Endothelial cell of umbilical vein (primary cell): ENCODE measurements at regions not wholly inside any gene's neighbourhood (a gene's known extent, or its start where the extent isn't known, plus 50 kb on each side); places are given as distances from the start of the nearest gene placed in this dataset.

ENCODE experiments used
- EZH2 ChIP-seq: IDR thresholded peaks from 2 replicates; pipeline ENCODE4 v1.6.1; 2012; ENCODE audit warnings: borderline replicate concordance, low read depth, mild to moderate bottlenecking, moderate library complexity, low read length, inconsistent platforms; ENCODE audit not compliant: severe bottlenecking
- FOS ChIP-seq: IDR thresholded peaks from 2 replicates; pipeline ENCODE4 v1.6.1; 2011; ENCODE audit warnings: mild to moderate bottlenecking, low read length, moderate library complexity, borderline replicate concordance; ENCODE audit not compliant: insufficient read depth
- GATA2 ChIP-seq: IDR thresholded peaks from 2 replicates; pipeline ENCODE4 v1.7.0; 2011; ENCODE audit warnings: low read depth, mild to moderate bottlenecking, moderate library complexity, mixed read lengths, low read length; ENCODE audit not compliant: insufficient read length, insufficient read depth
- JUN ChIP-seq: IDR thresholded peaks from 2 replicates; pipeline ENCODE4 v1.6.1; 2011; ENCODE audit warnings: borderline replicate concordance, low read depth; ENCODE audit not compliant: insufficient read length, insufficient read depth
- MYC ChIP-seq: IDR thresholded peaks from one replicate; pipeline ENCODE4 v1.6.1; 2011; ENCODE audit warnings: mild to moderate bottlenecking, low read depth, low read length
- POLR2A ChIP-seq: IDR thresholded peaks from 2 replicates; pipeline ENCODE4 v1.6.1; 2012; ENCODE audit warnings: low read depth, mild to moderate bottlenecking, control low read depth, low read length
- POLR2AphosphoS5 ChIP-seq: IDR thresholded peaks from 2 replicates; pipeline ENCODE4 v1.6.1; 2012; ENCODE audit warnings: low read depth, mild to moderate bottlenecking, control low read depth, low read length, moderate library complexity; ENCODE audit not compliant: insufficient read depth
- TF ChIP-seq, protein P1 (sequence below), 2 donors: IDR thresholded peaks; 1 replicate in 1 of 2; 2 replicates in 1 of 2; pipeline ENCODE4 v1.5.1; 2011; ENCODE audit warnings: low read length in 2 of 2, mild to moderate bottlenecking in 2 of 2, moderate library complexity in 2 of 2, control low read depth in 1 of 2, inconsistent platforms in 1 of 2, low read depth in 1 of 2; ENCODE audit not compliant: insufficient read depth in 1 of 2; ENCODE audit errors: extremely low read depth in 1 of 2
- TF ChIP-seq, protein P2 (sequence below): IDR thresholded peaks from 2 replicates; pipeline ENCODE4 v1.6.1; 2011; ENCODE audit not compliant: insufficient read depth, insufficient read length

DNA sequence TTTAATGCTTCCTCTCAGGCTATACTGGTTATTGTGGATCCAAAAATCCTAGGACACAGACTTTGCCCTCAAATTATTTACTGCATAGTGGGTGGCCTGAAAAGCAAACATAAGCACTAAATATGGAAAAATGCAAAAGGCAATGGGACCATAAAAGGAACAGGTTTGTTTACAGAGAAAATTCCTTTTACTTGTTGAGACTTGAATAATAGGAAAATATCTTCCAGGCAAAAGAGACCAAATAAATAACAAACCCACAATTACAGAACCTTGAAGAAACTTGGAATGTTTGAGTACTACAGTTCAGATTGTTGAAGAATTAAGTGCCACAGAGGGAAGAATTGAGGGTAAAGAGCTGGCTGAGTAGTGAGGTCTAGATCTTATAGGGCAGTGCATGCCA is 711.0 kb downstream of the C4orf33 start:
- TF ChIP-seq POLR2AphosphoS5, result no peak
- TF ChIP-seq, protein P1, sequence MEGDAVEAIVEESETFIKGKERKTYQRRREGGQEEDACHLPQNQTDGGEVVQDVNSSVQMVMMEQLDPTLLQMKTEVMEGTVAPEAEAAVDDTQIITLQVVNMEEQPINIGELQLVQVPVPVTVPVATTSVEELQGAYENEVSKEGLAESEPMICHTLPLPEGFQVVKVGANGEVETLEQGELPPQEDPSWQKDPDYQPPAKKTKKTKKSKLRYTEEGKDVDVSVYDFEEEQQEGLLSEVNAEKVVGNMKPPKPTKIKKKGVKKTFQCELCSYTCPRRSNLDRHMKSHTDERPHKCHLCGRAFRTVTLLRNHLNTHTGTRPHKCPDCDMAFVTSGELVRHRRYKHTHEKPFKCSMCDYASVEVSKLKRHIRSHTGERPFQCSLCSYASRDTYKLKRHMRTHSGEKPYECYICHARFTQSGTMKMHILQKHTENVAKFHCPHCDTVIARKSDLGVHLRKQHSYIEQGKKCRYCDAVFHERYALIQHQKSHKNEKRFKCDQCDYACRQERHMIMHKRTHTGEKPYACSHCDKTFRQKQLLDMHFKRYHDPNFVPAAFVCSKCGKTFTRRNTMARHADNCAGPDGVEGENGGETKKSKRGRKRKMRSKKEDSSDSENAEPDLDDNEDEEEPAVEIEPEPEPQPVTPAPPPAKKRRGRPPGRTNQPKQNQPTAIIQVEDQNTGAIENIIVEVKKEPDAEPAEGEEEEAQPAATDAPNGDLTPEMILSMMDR (IDR thresholded peaks at IDR 0.05; ENCODE audit: extremely low read depth in 1 of 2, insufficient read depth in 1 of 2, low read depth in 1 of 2, low read length in 2 of 2), result no peak
- TF ChIP-seq MYC, result no peak
- TF ChIP-seq EZH2, result no peak
- TF ChIP-seq, protein P2, sequence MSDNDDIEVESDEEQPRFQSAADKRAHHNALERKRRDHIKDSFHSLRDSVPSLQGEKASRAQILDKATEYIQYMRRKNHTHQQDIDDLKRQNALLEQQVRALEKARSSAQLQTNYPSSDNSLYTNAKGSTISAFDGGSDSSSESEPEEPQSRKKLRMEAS, result no peak
- TF ChIP-seq FOS, result no peak
- TF ChIP-seq POLR2A, result no peak
- TF ChIP-seq JUN, result no peak
- TF ChIP-seq GATA2, result no peak
